NB4 (cell line): ENCODE measurements at regions not wholly inside any gene's neighbourhood (a gene's known extent, or its start where the extent isn't known, plus 50 kb on each side); places are given as distances from the start of the nearest gene placed in this dataset.
A peak's percentile ranks its signal among the peaks of the same experiment; 100 is the strongest.

Experiments
- DNase-seq: peaks from one replicate; pipeline ENCODE4 v3.0.0; 2010; ENCODE audit warnings: low read depth
- H3K4me3 ChIP-seq: one replicate; pipeline ENCODE4 v1.5.1; 2011; ENCODE audit warnings: mild to moderate bottlenecking, low read depth, low read length, moderate library complexity
- CTCF ChIP-seq: IDR thresholded peaks from one replicate; pipeline ENCODE4 v1.5.1; 2012; ENCODE audit warnings: low read depth, low read length
- MAX ChIP-seq: IDR thresholded peaks from 2 replicates; pipeline ENCODE4 v1.6.1; 2011; ENCODE audit warnings: low read depth, low read length
- MYC ChIP-seq: IDR thresholded peaks from 2 replicates; pipeline ENCODE4 v1.6.1; 2011; ENCODE audit warnings: low read depth, low read length
- POLR2A ChIP-seq: IDR thresholded peaks from 2 replicates; pipeline ENCODE4 v1.6.1; 2011; ENCODE audit warnings: mild to moderate bottlenecking; ENCODE audit not compliant: insufficient read length; ENCODE audit errors: extremely low read depth

- DNase-seq = peak; percentile 57
- TF ChIP-seq POLR2A (no peak), CTCF (no peak), MAX (no peak), MYC (no peak)
- no peak overlapping the region for H3K4me3 ChIP-seq
Observed at GRCh38 chr7:41758321-41758720, 55.4 kb upstream of the INHBA start.

- H3K4me3 ChIP-seq = no peak overlapping the region
- TF ChIP-seq POLR2A (no peak), MAX (no peak), CTCF (no peak), MYC (no peak)
- no peak for DNase-seq
Observed at GRCh38 chr7:41756650-41757182, 53.8 kb upstream of the INHBA start.

- TF ChIP-seq MAX = no peak
- DNase-seq = no peak
- H3K4me3 ChIP-seq = no peak overlapping the region
Observed at GRCh38 chr7:41755096-41755495, 52.2 kb upstream of the INHBA start.

GRCh38 chr7:41754046-41754445 lies 51.2 kb upstream of the INHBA start:
- DNase-seq = no peak
- no peak for TF ChIP-seq MAX
- no peak for TF ChIP-seq MYC
- no peak for TF ChIP-seq CTCF
- TF ChIP-seq POLR2A = no peak
- no peak overlapping the region for H3K4me3 ChIP-seq
